HPDE6-E6E7 (cell line): ENCODE measurements at regions not wholly inside any gene's neighbourhood (a gene's known extent, or its start where the extent isn't known, plus 50 kb on each side); places are given as distances from the start of the nearest gene placed in this dataset.
"Not testable (repeated sequence)": the region's sequence is repeated elsewhere in the genome, so short reads cannot be mapped to it uniquely, and the experiment has no call there.

Experiments
- DNase-seq: peaks from one replicate; pipeline ENCODE4 v3.0.0; 2011; ENCODE audit warnings: missing footprints; ENCODE audit errors: extremely low spot score

DNA sequence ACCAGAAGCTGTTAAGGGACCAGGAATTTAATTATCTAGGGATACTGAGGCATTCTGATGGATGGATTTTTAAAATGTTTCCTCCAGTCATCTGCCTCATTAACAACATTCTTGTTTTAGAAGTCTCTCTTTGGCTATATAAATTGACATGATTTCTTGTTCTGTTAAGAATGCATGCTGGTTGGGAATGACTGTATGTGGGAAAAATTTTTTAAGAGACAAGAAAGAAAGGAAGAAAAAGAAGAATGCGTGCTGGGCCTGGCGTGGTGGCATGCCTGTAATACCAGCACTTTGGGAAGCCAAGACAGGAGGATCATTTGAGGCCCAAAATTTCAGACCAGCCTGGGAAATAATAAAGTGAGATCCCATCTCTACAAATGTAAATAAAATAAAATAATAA, 203.6 kb downstream of the GJA1 start:
- no peak for DNase-seq

DNA sequence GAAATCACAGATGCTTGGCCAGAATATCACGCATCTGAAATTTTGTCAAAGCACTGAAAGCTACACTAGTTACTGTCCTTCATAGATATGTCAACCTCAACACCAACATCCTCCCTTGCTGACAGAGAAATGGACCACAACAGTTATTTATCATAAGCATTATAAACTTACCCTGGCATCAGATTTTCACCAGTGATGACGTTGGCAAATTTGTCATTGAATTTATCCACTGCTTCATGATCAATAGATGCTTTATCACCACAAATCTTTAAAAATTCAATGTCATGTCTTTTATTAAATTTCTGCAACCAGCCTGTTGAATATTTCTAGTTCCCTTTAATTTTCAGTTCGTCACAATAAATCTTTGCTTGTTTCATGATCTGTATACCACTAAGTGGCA, 205.7 kb downstream of the GJA1 start:
- DNase-seq = no peak

DNA sequence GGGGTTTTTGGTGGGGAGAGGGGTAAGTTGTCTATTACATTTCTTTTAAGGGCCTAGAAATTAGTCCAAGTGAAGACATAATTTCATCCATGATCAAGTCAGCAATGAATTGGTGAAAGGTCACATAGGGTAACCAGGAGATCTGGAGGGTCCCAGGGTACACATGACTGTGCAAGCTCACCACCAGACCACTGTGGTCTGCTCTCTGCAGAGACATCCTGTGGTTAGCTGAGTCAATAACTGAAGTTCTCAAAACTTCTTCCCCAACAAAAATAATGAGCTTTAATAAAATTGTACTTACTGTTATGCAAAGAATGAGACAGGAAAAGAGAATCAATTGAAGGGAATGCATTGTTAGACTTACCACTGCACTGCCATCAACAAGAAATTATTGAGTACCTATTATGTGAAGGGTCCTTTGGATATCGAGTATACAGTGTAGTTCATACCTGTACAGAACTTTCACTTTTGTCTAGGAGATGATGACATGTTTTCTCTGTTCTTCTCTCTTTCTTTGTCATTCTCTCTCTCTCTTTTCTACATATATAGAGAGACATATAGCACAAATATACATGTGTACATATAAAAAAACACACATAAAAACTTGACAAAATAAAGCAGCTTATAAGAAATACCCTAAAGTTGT, 209.8 kb downstream of the GJA1 start:
- DNase-seq = no peak

DNA sequence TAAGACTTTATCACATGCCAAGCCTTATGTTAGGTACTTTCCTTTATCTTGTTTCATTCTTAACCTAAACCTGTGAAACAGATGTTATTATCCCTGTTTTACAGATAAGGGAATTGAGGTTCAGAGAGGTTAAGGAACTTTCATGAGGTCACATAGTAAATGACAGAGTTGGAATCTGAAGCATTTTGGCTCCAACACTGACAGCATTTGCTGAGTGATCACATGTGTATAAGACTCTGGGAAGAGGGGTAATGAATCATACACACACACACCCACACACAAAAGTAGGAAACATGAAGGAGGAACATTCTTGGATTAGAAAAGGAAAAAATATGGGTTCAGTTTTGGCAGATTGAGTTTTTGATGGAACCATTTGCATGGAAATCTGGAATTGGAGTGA, 212.5 kb downstream of the GJA1 start:
- DNase-seq = no peak

DNA sequence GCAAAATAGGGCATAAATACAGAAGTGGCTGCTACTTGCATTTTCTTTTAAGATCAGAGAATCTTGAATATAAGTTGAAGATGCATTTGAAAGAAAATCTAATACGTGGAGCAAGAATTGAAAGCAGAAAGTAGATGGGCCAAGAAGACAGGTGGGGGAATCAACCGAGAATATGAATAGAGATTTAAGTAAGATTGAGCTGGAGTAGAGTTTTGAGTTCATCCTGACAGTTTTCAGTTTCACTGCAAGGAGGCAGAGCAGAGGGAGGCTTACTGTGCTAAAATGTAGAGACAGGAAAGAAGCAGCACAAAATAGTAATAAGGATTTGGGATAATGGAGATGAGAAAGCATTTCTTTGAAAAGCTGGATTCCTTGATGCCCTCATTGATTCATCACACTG, 214.5 kb downstream of the GJA1 start:
- no peak for DNase-seq

DNA sequence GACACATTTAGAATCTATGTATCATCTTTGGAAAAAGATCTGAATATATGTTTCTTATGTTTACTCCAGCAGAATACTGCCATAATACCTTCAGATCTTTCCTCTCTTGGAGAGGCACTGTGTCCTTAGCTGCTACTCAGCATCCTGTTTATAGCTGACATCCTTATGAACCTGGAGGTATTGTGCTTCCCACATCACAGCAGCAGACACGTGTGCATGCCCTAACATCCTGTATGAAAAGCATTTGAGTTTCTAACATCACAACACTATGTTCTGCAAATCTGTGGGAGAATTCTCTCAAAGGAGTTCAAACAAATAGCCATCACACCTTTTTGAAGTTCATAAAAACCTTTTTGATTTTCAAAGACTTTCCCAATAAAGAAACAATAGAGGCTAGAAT, 216.0 kb downstream of the GJA1 start:
- DNase-seq = no peak

DNA sequence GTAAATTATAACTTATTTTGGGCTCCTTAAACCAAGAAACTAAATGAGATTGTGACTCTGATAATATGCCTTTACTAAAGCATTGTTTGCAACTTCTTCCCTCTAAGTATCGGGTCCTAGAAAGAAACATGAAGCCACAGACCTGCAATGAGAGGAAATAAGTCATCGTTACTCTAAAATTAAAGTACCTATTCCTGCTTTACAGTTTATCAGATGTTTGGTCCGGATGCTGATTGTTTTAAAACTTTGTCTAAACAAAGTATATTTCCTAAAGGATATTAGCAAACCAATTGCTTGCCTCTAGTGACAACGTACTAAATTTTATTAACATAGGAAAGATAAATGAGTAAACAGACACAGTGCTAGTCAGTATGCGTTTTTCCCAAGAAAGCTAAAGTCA, 216.8 kb downstream of the GJA1 start:
- DNase-seq = no peak

DNA sequence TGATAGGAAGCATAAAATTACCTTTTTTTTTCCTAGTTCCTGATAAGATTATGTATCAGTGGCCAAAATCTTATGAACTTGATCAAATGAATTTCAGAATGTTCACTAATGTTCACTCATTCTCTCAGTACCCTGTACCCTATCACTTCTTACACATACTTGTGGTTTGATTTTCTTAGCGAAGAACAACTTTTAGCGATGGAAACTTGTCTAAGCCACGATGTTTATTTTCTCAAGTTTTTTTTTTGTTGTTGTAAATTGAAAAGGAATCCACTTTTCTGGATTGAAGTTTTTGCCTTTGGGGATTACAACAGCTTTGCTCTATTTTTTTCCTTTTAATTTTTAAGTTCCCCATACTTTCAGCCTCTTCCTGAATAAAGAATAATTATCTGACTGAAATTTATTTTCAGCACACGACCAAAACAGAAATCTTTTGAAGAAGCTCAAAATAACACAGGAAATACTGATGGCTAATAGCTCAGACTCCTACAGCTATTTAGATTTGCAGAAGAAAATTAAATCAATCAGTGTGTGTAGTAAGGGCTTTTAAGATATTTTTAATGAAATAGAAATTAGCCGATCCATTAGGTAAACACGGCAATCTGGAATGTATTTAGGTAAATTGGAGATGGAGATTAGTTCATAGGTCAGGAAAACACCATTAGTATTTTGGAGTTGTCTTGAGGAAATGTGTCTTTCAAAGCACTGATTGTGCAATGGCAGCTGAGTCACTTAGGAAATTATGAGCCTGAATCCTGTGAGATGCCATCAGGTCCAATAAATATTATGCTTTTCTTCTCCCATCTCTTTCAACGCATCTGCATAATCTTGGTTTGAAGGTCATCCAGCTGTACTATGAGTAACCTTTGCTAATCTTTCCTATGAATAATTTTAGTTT, 217.5 kb downstream of the GJA1 start:
- peak; percentile 16 for DNase-seq

DNA sequence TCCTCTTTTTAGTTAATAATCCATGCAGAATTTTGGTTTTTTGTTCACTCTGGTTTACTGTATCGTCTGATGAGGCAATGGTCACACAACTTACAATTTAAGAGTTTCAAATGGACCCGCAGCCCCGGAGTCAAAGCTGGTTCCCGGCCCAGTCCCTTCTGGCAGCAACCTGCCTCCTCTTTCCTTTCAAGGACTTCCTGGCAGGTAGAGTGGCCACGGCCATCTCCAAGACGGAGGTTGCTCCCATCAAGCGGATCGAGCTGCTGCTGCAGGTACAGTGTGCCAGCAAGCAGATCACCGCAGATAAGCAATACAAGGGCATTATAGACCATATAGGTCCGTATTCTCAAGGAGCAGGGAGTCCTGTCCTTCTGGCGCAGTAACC, 218.2 kb downstream of the GJA1 start:
- DNase-seq = no peak

DNA sequence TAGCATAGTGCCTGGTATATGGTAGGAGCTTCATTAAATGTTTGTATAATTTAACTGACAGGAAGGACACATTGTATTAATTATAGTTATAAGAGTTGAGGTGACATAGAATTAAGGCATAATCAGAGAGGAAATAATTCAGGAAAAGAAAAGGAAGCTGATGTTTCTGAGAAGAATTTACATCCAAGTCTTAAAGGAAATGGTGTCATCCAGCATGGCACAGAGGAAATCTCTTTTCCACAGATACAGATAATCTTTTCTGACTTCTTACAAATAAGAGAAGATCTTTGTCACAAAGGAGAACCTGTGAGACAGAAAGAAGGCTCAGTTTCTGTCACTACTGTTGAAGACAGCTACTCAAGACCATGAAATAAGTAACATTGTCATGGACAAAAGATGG, 222.5 kb downstream of the GJA1 start:
- DNase-seq = no peak

DNA sequence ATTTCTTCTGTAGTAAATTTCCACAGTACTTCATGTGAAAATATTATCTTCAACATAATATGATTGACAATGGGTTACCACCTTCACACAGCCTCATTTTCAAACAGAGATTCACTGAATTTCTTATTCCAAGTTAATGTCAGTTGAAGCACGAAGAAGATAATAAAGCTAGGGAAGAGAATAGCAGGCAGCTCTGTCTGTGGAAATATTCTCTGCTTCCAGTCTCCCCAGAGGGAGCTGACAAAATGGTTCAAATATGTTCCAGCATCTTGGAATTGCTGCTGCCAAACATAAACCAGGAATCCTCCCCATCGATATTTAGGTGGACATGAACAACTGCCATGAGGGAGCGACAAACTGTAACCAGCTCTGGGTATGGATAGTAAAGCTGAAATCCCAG, 224.8 kb downstream of the GJA1 start:
- DNase-seq = no peak

DNA sequence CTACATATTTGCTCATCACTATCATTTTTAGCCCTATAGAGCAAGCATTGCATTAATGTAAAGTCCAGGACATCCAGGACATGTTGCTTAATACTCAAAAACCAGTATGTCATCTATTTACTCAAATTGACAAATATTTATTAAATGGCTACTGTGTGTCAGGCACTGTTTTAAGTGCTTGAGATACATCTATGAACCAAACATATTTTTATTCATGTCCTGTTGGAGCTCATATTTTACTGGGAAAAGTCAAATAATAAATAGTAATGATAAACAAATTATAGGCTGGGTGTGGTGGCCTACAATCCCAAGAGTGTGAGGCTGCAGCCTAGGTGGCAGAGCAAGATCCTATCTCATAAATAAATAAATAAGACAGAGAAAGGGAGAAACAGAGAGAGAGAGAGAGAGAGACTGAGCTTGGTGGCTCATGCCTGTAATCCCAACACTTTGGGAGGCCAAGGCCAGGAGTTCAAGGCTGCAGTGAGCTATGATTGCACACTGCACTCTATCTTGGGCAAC, 227.9 kb downstream of the GJA1 start:
- no peak for DNase-seq

DNA sequence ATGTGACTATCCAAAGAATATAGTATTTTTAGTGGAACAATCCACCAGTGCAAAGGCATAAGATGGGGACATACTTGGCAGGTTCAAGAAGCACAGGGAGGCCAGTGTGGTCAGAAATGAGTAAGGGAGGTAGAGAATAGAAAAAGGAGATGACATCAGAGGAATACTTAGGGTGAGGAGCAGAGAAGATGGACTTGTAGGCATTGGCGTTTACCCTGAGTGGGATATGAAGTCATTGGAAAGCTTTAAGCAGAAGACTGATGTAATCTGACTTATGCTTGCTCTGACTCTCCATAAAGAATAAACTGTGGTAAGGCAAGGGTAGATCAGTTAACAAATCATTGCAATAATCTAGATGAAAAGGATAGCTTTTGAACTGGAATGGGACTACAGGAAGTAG, 228.7 kb downstream of the GJA1 start:
- DNase-seq = no peak

DNA sequence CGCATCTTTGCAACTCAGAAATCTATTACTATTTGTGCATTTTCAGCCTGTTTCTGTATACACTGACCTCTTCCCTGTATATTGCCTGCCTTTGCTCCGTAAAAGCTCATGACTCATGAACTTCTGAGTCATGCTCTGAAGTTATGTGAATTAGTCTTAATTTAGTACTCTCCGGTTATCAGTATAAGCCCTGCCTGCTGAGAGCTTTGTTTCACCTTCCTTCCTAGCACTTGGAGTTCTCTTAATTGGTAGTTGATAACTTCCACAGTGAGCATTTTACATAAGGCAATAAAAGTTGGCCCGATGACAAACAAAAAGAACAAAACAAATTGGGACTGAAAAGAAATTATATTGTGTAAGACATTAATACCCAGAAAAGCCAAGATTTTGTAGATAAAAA, 231.4 kb downstream of the GJA1 start:
- peak; percentile 31 for DNase-seq

DNA sequence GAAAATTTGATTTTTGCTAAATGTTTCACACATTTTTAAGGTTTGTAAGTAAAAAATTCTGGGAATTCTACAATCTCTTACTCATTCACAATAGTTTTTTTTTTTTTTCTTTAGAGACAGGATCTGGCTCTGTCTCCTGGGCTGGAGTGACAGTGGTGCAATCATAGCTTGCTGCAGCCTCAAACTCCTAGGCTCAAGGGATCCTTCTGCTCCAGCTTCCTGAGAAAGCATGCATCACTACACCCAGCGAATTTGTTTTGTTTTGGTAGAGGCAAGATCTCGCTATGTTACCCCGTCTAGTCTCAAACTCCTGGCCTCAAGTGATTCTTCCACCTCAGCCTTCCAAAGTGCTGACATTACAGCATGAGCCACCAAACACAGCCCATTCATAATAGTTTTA, 232.8 kb downstream of the GJA1 start:
- DNase-seq = no peak

DNA sequence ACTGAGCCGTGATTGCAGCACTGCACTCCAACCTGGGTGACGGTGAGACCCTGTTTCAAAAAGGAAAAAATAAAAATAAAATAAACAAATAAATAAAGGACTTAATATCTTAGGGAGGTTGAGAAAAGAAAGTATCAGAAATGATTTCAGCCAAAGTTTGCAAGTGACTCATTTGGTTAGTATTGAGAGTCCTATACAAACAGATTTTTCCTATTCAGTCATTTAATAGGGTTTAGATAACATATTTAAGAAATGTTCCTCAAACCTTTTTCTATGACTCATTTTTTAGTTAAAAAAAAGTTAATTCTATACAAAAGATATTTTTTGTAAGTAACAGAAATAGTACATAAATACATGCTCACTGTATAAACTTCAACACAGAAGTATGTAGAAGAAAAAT, 235.1 kb downstream of the GJA1 start:
- no peak for DNase-seq

DNA sequence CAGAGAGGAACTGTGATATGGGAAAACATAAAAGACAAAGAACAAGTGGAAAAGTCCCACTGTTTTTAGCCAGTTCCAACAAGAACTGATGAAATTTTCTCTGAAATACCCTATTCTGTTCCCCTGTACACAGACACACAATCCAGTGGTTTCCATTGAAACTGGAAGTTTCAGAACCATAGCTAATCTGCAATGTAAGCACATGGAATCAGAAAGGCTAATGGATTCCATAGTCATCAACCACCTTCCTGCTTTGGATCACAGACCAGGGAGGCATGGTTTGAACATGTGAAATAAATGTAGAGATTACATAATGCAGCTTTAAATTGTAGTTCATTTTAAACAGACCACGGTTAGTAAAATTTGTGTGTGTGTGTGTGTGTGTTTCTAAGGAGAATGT, 242.1 kb downstream of the GJA1 start:
- DNase-seq = no peak

DNA sequence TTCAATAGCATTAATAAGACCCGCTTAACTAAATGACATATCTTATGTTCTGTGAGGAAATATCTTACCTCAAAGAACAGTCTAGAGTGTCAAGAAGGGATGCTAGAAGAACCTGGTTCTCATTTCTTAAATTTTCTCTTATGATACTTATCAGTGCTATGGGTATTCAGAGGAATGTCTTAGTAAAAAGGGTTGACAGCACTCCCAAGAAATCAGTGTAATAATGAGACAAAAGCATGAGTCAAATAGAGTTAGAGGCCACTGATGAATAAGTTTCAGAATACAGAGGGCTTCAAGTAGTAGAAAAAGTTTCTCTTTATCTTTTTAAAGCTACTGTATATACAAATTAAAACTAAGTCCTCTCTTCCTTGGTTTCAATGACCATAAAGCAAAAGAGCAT, 242.8 kb downstream of the GJA1 start:
- DNase-seq = no peak

DNA sequence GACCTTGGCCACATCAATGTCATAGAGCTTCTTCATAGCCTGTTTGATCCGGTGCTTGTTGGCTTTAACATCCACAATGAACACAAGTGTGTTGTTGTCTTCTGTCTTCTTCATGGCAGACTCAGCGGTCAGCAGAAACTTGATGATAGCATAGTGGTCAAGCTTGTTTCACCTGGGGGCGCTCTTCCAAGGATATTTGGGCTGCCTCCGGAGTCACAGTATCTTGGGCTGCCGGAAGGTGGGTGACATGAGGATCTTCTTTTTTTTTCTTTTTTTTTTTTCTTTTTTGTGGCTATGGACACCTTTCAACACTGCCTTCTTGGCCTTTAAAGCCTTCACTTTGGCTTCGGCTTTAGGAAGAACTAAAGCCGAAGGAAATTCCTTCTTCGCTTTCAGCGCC, 244.6 kb downstream of the GJA1 start:
- no peak for DNase-seq

DNA sequence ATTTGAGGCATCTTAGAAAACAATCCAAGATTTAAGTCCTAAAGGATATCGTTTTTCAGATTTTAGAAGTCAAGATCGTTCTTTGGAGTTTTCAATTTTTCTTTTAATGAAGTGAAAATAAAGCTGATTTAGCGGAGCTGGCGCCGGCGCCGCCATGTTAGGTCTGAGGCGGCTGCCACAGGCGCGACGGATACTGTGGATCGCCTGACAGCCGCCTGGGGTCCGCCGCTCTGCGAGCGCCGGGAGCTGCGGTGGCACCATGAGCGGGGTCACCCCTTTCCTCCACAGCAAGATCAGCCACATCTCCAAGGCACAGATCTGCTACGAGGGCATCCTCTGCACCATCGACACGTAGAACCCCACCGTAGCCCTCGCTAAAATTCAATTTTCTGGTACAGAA, 247.2 kb downstream of the GJA1 start:
- DNase-seq = no peak

DNA sequence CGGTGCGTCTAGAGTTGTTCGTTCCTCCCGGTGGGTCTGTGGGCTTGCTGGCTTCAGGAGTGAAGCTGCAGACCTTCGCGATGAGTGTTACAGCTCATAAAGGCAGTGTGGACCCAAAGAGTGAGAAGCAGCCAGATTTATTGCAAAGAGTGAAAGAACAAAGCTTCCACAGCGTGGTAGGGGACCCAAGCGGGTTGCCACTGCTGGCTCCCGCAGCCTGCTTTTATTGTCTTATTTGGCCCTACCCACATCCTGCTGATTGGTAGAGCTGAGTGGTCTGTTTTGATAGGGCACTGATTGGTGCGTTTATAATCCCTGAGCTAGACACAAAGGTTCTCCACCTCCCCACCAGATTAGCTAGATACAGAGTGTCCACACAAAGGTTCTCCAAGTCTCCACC, 250.4 kb downstream of the GJA1 start:
- not testable (repeated sequence) for DNase-seq

DNA sequence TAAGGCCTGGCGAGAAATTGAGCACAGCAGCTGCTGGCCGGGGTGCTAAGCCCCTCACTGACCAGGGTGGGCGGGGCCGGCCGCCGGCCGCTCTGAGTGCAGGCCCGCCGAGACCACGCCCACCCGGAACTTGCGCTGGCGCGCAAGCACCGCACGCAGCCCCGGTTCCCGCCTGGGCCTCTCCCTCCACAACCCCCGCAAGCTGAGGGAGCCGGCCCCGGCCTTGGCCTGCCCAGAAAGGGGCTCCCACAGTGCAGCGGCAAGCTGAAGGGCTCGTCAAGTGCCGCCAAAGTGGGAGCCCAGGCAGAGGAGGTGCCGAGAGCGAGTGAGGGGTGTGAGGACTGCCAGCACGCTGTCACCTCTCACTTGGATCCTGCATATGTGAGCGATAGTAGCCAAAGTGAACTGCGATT, 251.2 kb downstream of the GJA1 start:
- DNase-seq = no peak

DNA sequence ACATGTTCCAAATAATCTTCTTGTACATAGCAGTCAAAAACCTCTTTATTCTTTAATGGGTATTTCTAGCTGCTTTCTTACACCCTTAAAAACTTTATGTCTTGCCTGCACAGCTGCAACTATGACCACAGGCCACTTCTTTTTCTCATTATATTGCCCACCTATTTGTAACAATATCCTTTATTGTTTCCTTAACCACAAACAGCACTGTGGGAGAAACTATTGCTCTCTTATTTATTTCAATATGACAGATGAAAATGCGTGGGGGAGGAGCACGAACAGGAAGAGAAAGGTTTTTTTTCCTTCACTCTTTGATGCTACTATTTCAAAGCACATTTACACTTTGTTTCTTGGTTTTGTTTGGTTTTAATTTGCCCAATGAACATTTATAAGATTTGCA, 253.5 kb downstream of the GJA1 start:
- DNase-seq = no peak
